ENCODE measurements at regions not wholly inside any gene's neighbourhood (a gene's known extent, or its start where the extent isn't known, plus 50 kb on each side); places are given as distances from the start of the nearest gene placed in this dataset.

GRCh38 chr2:116224610-116225009 is 1589.9 kb upstream of the DDX18 start:
- Mint-ChIP-seq H3K4me3 (no peak overlapping the region), H3K27ac (no peak overlapping the region), H3K9me3 (peaks cover 7 to 21% (median 10%) of the 10 kb centered on the region in 7 donors), H3K27me3 (ENCODE audit: low read depth in 3 of 3) (no peaks in the 10 kb centered on the region), H3K36me3 (no peaks in the 10 kb centered on the region), H3K4me1 (no peaks in the 10 kb centered on the region)
- DNase-seq = no peak
- Histone ChIP-seq H2AFZ (ENCODE audit: insufficient read depth, low read depth, low read length, poor library complexity, severe bottlenecking) (no peak overlapping the region), H3K36me3 (replicated peaks in 1 of 2; ENCODE audit: control insufficient read depth in 1 of 2, insufficient read depth in 2 of 2, low read length in 2 of 2) (no peaks in the 10 kb centered on the region), H3K9me3 (replicated peaks in 1 of 2; ENCODE audit: control insufficient read depth in 1 of 2, insufficient read depth in 1 of 2, low read length in 2 of 2) (peaks cover 18% of the 10 kb centered on the region in 2 donors), H3K9ac (ENCODE audit: insufficient read depth, low read length, poor library complexity, severe bottlenecking) (no peak overlapping the region), H3K4me2 (replicated peaks; ENCODE audit: extremely low read depth, low read length, poor library complexity, severe bottlenecking) (no peak overlapping the region), H3K27me3 (ENCODE audit: control insufficient read depth in 2 of 2, insufficient read depth in 2 of 2, low read length in 2 of 2) (no peaks in the 10 kb centered on the region), H4K20me1 (ENCODE audit: insufficient read depth, low read length) (no peaks in the 10 kb centered on the region), H3K27ac (ENCODE audit: low read depth in 1 of 2, low read length in 2 of 2) (no peak overlapping the region), H3K79me2 (ENCODE audit: insufficient read depth, low read length) (no peaks in the 10 kb centered on the region), H3K4me1 (ENCODE audit: control insufficient read depth in 1 of 2, insufficient read depth in 2 of 2, low read length in 2 of 2) (no peaks in the 10 kb centered on the region), H3K4me3 (replicated peaks in 1 of 3; ENCODE audit: low read depth in 2 of 3, low read length in 3 of 3) (no peak overlapping the region)
- TF ChIP-seq, protein P1, sequence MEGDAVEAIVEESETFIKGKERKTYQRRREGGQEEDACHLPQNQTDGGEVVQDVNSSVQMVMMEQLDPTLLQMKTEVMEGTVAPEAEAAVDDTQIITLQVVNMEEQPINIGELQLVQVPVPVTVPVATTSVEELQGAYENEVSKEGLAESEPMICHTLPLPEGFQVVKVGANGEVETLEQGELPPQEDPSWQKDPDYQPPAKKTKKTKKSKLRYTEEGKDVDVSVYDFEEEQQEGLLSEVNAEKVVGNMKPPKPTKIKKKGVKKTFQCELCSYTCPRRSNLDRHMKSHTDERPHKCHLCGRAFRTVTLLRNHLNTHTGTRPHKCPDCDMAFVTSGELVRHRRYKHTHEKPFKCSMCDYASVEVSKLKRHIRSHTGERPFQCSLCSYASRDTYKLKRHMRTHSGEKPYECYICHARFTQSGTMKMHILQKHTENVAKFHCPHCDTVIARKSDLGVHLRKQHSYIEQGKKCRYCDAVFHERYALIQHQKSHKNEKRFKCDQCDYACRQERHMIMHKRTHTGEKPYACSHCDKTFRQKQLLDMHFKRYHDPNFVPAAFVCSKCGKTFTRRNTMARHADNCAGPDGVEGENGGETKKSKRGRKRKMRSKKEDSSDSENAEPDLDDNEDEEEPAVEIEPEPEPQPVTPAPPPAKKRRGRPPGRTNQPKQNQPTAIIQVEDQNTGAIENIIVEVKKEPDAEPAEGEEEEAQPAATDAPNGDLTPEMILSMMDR (IDR thresholded peaks at IDR 0.05) = no peak
- WGBS (ENCODE audit: insufficient coverage) = 76% methylated on average over 6 of the region's 6 CpGs
- intact Hi-C loops (cut with micrococcal nuclease) = no loop called here

GRCh38 chr2:116238511-116238910 is 1576.0 kb upstream of the DDX18 start:
- Histone ChIP-seq H3K27ac (ENCODE audit: low read depth in 1 of 2, low read length in 2 of 2) (no peak overlapping the region), H3K4me2 (replicated peaks; ENCODE audit: extremely low read depth, low read length, poor library complexity, severe bottlenecking) (no peak overlapping the region), H3K27me3 (ENCODE audit: control insufficient read depth in 2 of 2, insufficient read depth in 2 of 2, low read length in 2 of 2) (no peaks in the 10 kb centered on the region), H3K4me3 (replicated peaks in 1 of 3; ENCODE audit: low read depth in 2 of 3, low read length in 3 of 3) (no peak overlapping the region), H4K20me1 (ENCODE audit: insufficient read depth, low read length) (no peaks in the 10 kb centered on the region), H3K9ac (ENCODE audit: insufficient read depth, low read length, poor library complexity, severe bottlenecking) (no peak overlapping the region), H3K36me3 (replicated peaks in 1 of 2; ENCODE audit: control insufficient read depth in 1 of 2, insufficient read depth in 2 of 2, low read length in 2 of 2) (no peaks in the 10 kb centered on the region), H2AFZ (ENCODE audit: insufficient read depth, low read depth, low read length, poor library complexity, severe bottlenecking) (no peak overlapping the region), H3K79me2 (ENCODE audit: insufficient read depth, low read length) (no peaks in the 10 kb centered on the region), H3K4me1 (ENCODE audit: control insufficient read depth in 1 of 2, insufficient read depth in 2 of 2, low read length in 2 of 2) (no peaks in the 10 kb centered on the region), H3K9me3 (replicated peaks in 1 of 2; ENCODE audit: control insufficient read depth in 1 of 2, insufficient read depth in 1 of 2, low read length in 2 of 2) (peaks cover 3 to 8% of the 10 kb centered on the region in 2 donors)
- H3K4me1 Mint-ChIP-seq = no peaks in the 10 kb centered on the region
- no peaks in the 10 kb centered on the region for H3K27me3 Mint-ChIP-seq (ENCODE audit: low read depth in 3 of 3)
- intact Hi-C loops (cut with micrococcal nuclease) = no loop called here
- H3K9me3 Mint-ChIP-seq = peaks cover 0 to 12% (median 3%) of the 10 kb centered on the region in 7 donors
- H3K4me3 Mint-ChIP-seq = no peak overlapping the region
- H3K27ac Mint-ChIP-seq = no peak overlapping the region
- no peaks in the 10 kb centered on the region for H3K36me3 Mint-ChIP-seq
- no peak for DNase-seq
- TF ChIP-seq, protein P1 (IDR thresholded peaks at IDR 0.05) = no peak
